ENCODE measurements at regions not wholly inside any gene's neighbourhood (a gene's known extent, or its start where the extent isn't known, plus 50 kb on each side); places are given as distances from the start of the nearest gene placed in this dataset.

DNA sequence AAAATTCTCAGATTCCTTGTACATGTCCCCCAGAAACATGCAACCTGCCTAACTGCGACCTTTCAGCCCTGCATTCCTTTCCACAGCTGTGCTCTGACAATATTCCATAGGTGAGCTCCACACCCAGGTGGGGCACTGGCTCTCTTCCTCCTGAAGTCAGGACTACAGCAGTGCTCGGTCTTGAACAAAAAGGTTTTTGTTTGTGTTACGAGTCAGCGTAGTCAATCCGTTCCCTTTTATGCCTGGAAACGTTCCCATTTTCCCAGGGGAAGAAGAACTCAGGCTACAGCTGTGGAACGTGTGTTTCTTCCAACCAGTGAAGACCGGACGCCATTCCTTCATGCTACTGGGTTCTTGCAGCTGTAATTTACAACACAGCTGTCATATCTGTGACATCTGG, 52.4 kb upstream of the PFKP start:
- intact Hi-C loops (cut with micrococcal nuclease): no loop called here
- Histone ChIP-seq H3K9me3 (ENCODE audit: control insufficient read depth, insufficient read depth, low read length) (peaks cover 3% of the 10 kb centered on the region; the same call in 1 of the 2 replicates), H4K91ac (ENCODE audit: insufficient read depth, low read depth, low read length) (no peak overlapping the region), H3K14ac (replicated peaks; ENCODE audit: low read depth, low read length) (no peak overlapping the region), H2BK15ac (ENCODE audit: low read depth, low read length) (no peak overlapping the region), H3K27me3 (ENCODE audit: control insufficient read depth, insufficient read depth, low read length) (peaks cover 29% of the 10 kb centered on the region), H3K9ac (ENCODE audit: low read depth, low read length) (no peak overlapping the region), H3K4me2 (ENCODE audit: low read depth, low read length) (no peak overlapping the region), H3K4me1 (ENCODE audit: control insufficient read depth, insufficient read depth, low read length) (no peaks in the 10 kb centered on the region), H2AK9ac (replicated peaks; ENCODE audit: low read depth, low read length, poor library complexity) (no peak overlapping the region), H3K79me1 (ENCODE audit: low read depth in 1 of 2, low read length in 2 of 2) (no peaks in the 10 kb centered on the region), H4K20me1 (ENCODE audit: insufficient read depth, low read length) (no peaks in the 10 kb centered on the region), H3K4me3 (ENCODE audit: insufficient read depth, low read depth, low read length) (no peak overlapping the region), H2AK5ac (ENCODE audit: low read depth, low read length) (no peak overlapping the region), H3K36me3 (ENCODE audit: control insufficient read depth, insufficient read depth, low read length) (no peaks in the 10 kb centered on the region), H3K27ac (ENCODE audit: insufficient read depth, low read length) (no peak overlapping the region), H3K18ac (ENCODE audit: low read depth, low read length) (no peak overlapping the region), H2BK5ac (ENCODE audit: low read depth, low read length, poor library complexity, severe bottlenecking) (no peak overlapping the region), H2BK120ac (ENCODE audit: low read depth, low read length) (no peak overlapping the region), H3K9me1 (ENCODE audit: insufficient read depth, low read length) (no peaks in the 10 kb centered on the region), H2BK20ac (ENCODE audit: low read depth, low read length) (no peak overlapping the region), H3K56ac (ENCODE audit: extremely low read depth, insufficient read depth, low read length) (no peak overlapping the region), H3K4ac (ENCODE audit: low read depth, low read length) (no peak overlapping the region), H4K8ac (ENCODE audit: low read depth in 2 of 2, low read length in 2 of 2) (no peak overlapping the region), H4K5ac (ENCODE audit: low read depth, low read length) (no peak overlapping the region), H3K23ac (ENCODE audit: low read depth, low read length) (no peak overlapping the region), H2AFZ (replicated peaks; ENCODE audit: low read length, poor library complexity) (no peak overlapping the region)
- BruUV-seq (replicated peaks): no TSS peak
- TF ChIP-seq MAFK (IDR thresholded peaks at IDR 0.05; ENCODE audit: low read depth, low read length) (no peak), RCOR1 (IDR thresholded peaks at IDR 0.05; ENCODE audit: insufficient replicate concordance, low read length) (no peak), MXI1 (IDR thresholded peaks at IDR 0.05; ENCODE audit: borderline replicate concordance, low read depth, low read length) (no peak), RAD21 (IDR thresholded peaks at IDR 0.05; ENCODE audit: low read length) (no peak), FOS (IDR thresholded peaks at IDR 0.05; ENCODE audit: low read depth, low read length) (no peak), SMC3 (IDR thresholded peaks at IDR 0.05; ENCODE audit: low read depth, low read length) (no peak), NFE2L2 (IDR thresholded peaks at IDR 0.05; ENCODE audit: low read depth, low read length) (no peak), USF2 (IDR thresholded peaks at IDR 0.05; ENCODE audit: low read depth, low read length) (no peak), RFX5 (IDR thresholded peaks at IDR 0.05; ENCODE audit: low read depth, low read length) (no peak), POLR2A (IDR thresholded peaks at IDR 0.05; ENCODE audit: low read depth, low read length) (no peak), MAZ (IDR thresholded peaks at IDR 0.05; ENCODE audit: borderline replicate concordance, low read depth, low read length) (no peak)
- TF ChIP-seq, protein P1, sequence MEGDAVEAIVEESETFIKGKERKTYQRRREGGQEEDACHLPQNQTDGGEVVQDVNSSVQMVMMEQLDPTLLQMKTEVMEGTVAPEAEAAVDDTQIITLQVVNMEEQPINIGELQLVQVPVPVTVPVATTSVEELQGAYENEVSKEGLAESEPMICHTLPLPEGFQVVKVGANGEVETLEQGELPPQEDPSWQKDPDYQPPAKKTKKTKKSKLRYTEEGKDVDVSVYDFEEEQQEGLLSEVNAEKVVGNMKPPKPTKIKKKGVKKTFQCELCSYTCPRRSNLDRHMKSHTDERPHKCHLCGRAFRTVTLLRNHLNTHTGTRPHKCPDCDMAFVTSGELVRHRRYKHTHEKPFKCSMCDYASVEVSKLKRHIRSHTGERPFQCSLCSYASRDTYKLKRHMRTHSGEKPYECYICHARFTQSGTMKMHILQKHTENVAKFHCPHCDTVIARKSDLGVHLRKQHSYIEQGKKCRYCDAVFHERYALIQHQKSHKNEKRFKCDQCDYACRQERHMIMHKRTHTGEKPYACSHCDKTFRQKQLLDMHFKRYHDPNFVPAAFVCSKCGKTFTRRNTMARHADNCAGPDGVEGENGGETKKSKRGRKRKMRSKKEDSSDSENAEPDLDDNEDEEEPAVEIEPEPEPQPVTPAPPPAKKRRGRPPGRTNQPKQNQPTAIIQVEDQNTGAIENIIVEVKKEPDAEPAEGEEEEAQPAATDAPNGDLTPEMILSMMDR (conservative IDR thresholded peaks at IDR 0.05; ENCODE audit: low read depth, low read length): no peak
- ChIA-PET CTCF (no interaction called here), POLR2A (ENCODE audit: unreplicated experiment) (no interaction called here)
- in situ Hi-C loops (cut with MboI; ENCODE audit: low sequenced_read_pairs): no loop called here
- dilution Hi-C loops (cut with HindIII; ENCODE audit: low sequenced_read_pairs, unreplicated experiment): no loop called here
- DNase-seq (peak; percentile 22), ATAC-seq (ENCODE audit: low read depth) (no peak)
- WGBS, 2 experiments (ENCODE audit: extremely low coverage in 2 of 2, insufficient read length in 1 of 2): 9% methylated on average over 6 of the region's 9 CpGs; no CpG with 5 or more reads in 1 of the 2 experiments
